DND-41 (cell line): ENCODE measurements at regions not wholly inside any gene's neighbourhood (a gene's known extent, or its start where the extent isn't known, plus 50 kb on each side); places are given as distances from the start of the nearest gene placed in this dataset.

Experiments used
- ATAC-seq: fragments of 200-7000 bp; cut with Tn5 transposase; 3 replicates; pipeline ENCODE4 v1.9.1; 2021; ENCODE audit warnings: low read depth; ENCODE audit not compliant: insufficient read depth
- DNase-seq: peaks from one replicate; pipeline ENCODE4 v3.0.0-alpha.2; 2020
- H2AFZ ChIP-seq: 2 replicates; pipeline ENCODE4 v1.6.0; 2012; ENCODE audit warnings: low read depth, low read length
- H3K27ac ChIP-seq: 2 replicates; pipeline ENCODE4 v1.5.1; 2012; ENCODE audit warnings: low read length, inconsistent platforms
- H3K27me3 ChIP-seq: fragments of 200-600 bp; sonication (generic); 2 replicates; pipeline ENCODE4 v1.6.0; 2012; ENCODE audit warnings: low read length, mild to moderate bottlenecking, inconsistent platforms; ENCODE audit not compliant: insufficient read depth, poor library complexity
- H3K36me3 ChIP-seq: 2 replicates; pipeline ENCODE4 v1.5.1; 2012; ENCODE audit warnings: low read length, inconsistent platforms; ENCODE audit not compliant: insufficient read depth
- H3K4me1 ChIP-seq: 2 replicates; pipeline ENCODE4 v1.5.1; 2012; ENCODE audit warnings: mild to moderate bottlenecking, low read length; ENCODE audit not compliant: insufficient read depth
- H3K4me2 ChIP-seq: 2 replicates; pipeline ENCODE4 v1.6.0; 2012; ENCODE audit warnings: mild to moderate bottlenecking, moderate library complexity, low read length, inconsistent platforms; ENCODE audit not compliant: insufficient read depth
- H3K4me3 ChIP-seq, 2 experiments: fragments of 200-600 bp in 1 of 2; shearing (Covaris generic) in 1 of 2; 2 replicates each; pipeline ENCODE4 v1.5.1; 2012 to 2016; ENCODE audit warnings: inconsistent platforms in 2 of 2, low read length in 2 of 2, mild to moderate bottlenecking in 2 of 2, low read depth in 1 of 2, moderate library complexity in 1 of 2
- H3K79me2 ChIP-seq: 2 replicates; pipeline ENCODE4 v1.6.0; 2012; ENCODE audit warnings: low read length, inconsistent platforms; ENCODE audit not compliant: insufficient read depth
- H3K9ac ChIP-seq: 2 replicates; pipeline ENCODE4 v1.6.0; 2012; ENCODE audit warnings: low read depth, mild to moderate bottlenecking, inconsistent platforms, low read length, moderate library complexity
- H3K9me3 ChIP-seq: 2 replicates; pipeline ENCODE4 v1.5.1; 2012; ENCODE audit warnings: low read length, moderate library complexity, mild to moderate bottlenecking, inconsistent platforms; ENCODE audit not compliant: insufficient read depth, severe bottlenecking
- H4K20me1 ChIP-seq: 2 replicates; pipeline ENCODE4 v1.6.0; 2012; ENCODE audit warnings: low read length; ENCODE audit not compliant: insufficient read depth
- CTCF ChIP-seq: IDR thresholded peaks from 2 replicates; pipeline ENCODE4 v1.5.1; 2012; ENCODE audit warnings: borderline replicate concordance, low read length, moderate library complexity, mild to moderate bottlenecking; ENCODE audit not compliant: poor library complexity, severe bottlenecking; ENCODE audit errors: extremely low read depth
- EZH2 ChIP-seq: IDR thresholded peaks from 3 replicates; pipeline ENCODE4 v1.6.1; 2012; ENCODE audit warnings: borderline replicate concordance, low read depth, mild to moderate bottlenecking, moderate library complexity, low read length, inconsistent platforms; ENCODE audit not compliant: severe bottlenecking

- H3K27ac ChIP-seq, result no peak overlapping the region
- no peak for TF ChIP-seq CTCF
- ATAC-seq (no peak), DNase-seq (no peak)
- H2AFZ ChIP-seq, result no peak overlapping the region
- H3K4me1 ChIP-seq, result peaks cover 22% of the 10 kb centered on the region
- no peak overlapping the region for H3K4me2 ChIP-seq
- no peak overlapping the region for H3K9ac ChIP-seq
- no peak overlapping the region for H3K4me3 ChIP-seq
- H3K9me3 ChIP-seq, result no peaks in the 10 kb centered on the region
- H3K27me3 ChIP-seq, result no peaks in the 10 kb centered on the region
- no peaks in the 10 kb centered on the region for H3K79me2 ChIP-seq
- H3K36me3 ChIP-seq, result no peaks in the 10 kb centered on the region
- H4K20me1 ChIP-seq, result peaks cover 5% of the 10 kb centered on the region
These were observed 123.2 kb downstream of the C5orf15 start for GRCh38 chr5:133845271-133845670.

- H3K27ac ChIP-seq, result no peak overlapping the region
- no peak overlapping the region for H2AFZ ChIP-seq
- H3K4me2 ChIP-seq, result no peak overlapping the region
- H3K9ac ChIP-seq, result no peak overlapping the region
- H3K4me1 ChIP-seq, result peaks cover 20% of the 10 kb centered on the region
- no peaks in the 10 kb centered on the region for H3K79me2 ChIP-seq
- no peaks in the 10 kb centered on the region for H3K9me3 ChIP-seq
- no peaks in the 10 kb centered on the region for H3K36me3 ChIP-seq
- DNase-seq, result no peak
- no peak overlapping the region for H3K4me3 ChIP-seq
- H4K20me1 ChIP-seq, result peaks cover 5% of the 10 kb centered on the region
- no peak for TF ChIP-seq EZH2
- TF ChIP-seq CTCF, result no peak
- no peak for ATAC-seq
- H3K27me3 ChIP-seq, result peaks cover 2% of the 10 kb centered on the region
These were observed 123.6 kb downstream of the C5orf15 start for GRCh38 chr5:133844836-133845235.

GRCh38 chr5:133843911-133844310, 124.5 kb downstream of the C5orf15 start:
- no peaks in the 10 kb centered on the region for H3K36me3 ChIP-seq
- H3K4me2 ChIP-seq, result no peak overlapping the region
- no peak overlapping the region for H3K9ac ChIP-seq
- ATAC-seq (no peak), DNase-seq (no peak)
- no peaks in the 10 kb centered on the region for H3K9me3 ChIP-seq
- H3K79me2 ChIP-seq, result no peaks in the 10 kb centered on the region
- peaks cover 10% of the 10 kb centered on the region for H3K4me1 ChIP-seq
- no peak for TF ChIP-seq EZH2
- no peak for TF ChIP-seq CTCF
- H3K27me3 ChIP-seq, result peaks cover 2% of the 10 kb centered on the region
- H2AFZ ChIP-seq, result no peak overlapping the region
- peaks cover 5% of the 10 kb centered on the region for H4K20me1 ChIP-seq
- H3K4me3 ChIP-seq, result no peak overlapping the region
- no peak overlapping the region for H3K27ac ChIP-seq

- DNase-seq (no peak), ATAC-seq (no peak)
- Histone ChIP-seq H3K4me3 (no peak overlapping the region), H3K4me2 (no peak overlapping the region), H3K9me3 (no peaks in the 10 kb centered on the region), H3K4me1 (peaks cover 2% of the 10 kb centered on the region; the same call in 1 of the 2 replicates), H3K36me3 (no peaks in the 10 kb centered on the region), H2AFZ (no peak overlapping the region), H4K20me1 (peaks cover 3% of the 10 kb centered on the region; the same call in 1 of the 2 replicates), H3K9ac (no peak overlapping the region), H3K27ac (no peak overlapping the region), H3K79me2 (no peaks in the 10 kb centered on the region), H3K27me3 (peaks cover 2% of the 10 kb centered on the region)
- TF ChIP-seq CTCF (no peak), EZH2 (no peak)
These were observed 125.4 kb downstream of the C5orf15 start for GRCh38 chr5:133842846-133843611.
